ENCODE measurements at regions not wholly inside any gene's neighbourhood (a gene's known extent, or its start where the extent isn't known, plus 50 kb on each side); places are given as distances from the start of the nearest gene placed in this dataset.

- Histone ChIP-seq H3K14ac (replicated peaks; ENCODE audit: low read depth, low read length) (no peak overlapping the region), H2BK20ac (ENCODE audit: low read depth, low read length) (no peak overlapping the region), H3K36me3 (ENCODE audit: control insufficient read depth, insufficient read depth, low read length) (no peaks in the 10 kb centered on the region), H3K9me1 (ENCODE audit: insufficient read depth, low read length) (no peaks in the 10 kb centered on the region), H3K9ac (ENCODE audit: low read depth, low read length) (no peak overlapping the region), H2BK120ac (ENCODE audit: low read depth, low read length) (no peak overlapping the region), H2BK5ac (ENCODE audit: low read depth, low read length, poor library complexity, severe bottlenecking) (no peak overlapping the region), H3K23ac (ENCODE audit: low read depth, low read length) (no peak overlapping the region), H2AFZ (replicated peaks; ENCODE audit: low read length, poor library complexity) (no peak overlapping the region), H4K5ac (ENCODE audit: low read depth, low read length) (no peak overlapping the region), H2AK5ac (ENCODE audit: low read depth, low read length) (no peak overlapping the region), H4K8ac (ENCODE audit: low read depth in 2 of 2, low read length in 2 of 2) (no peak overlapping the region), H3K4me2 (ENCODE audit: low read depth, low read length) (no peak overlapping the region), H3K4me1 (ENCODE audit: control insufficient read depth, insufficient read depth, low read length) (no peaks in the 10 kb centered on the region), H4K20me1 (ENCODE audit: insufficient read depth, low read length) (no peaks in the 10 kb centered on the region), H3K27me3 (ENCODE audit: control insufficient read depth, insufficient read depth, low read length) (no peaks in the 10 kb centered on the region), H3K27ac (ENCODE audit: insufficient read depth, low read length) (no peak overlapping the region), H3K9me3 (ENCODE audit: control insufficient read depth, insufficient read depth, low read length) (no peaks in the 10 kb centered on the region), H2AK9ac (replicated peaks; ENCODE audit: low read depth, low read length, poor library complexity) (no peak overlapping the region), H4K91ac (ENCODE audit: insufficient read depth, low read depth, low read length) (no peak overlapping the region), H3K56ac (ENCODE audit: extremely low read depth, insufficient read depth, low read length) (no peak overlapping the region), H3K18ac (ENCODE audit: low read depth, low read length) (no peak overlapping the region), H3K4me3 (ENCODE audit: insufficient read depth, low read depth, low read length) (no peak overlapping the region), H2BK15ac (ENCODE audit: low read depth, low read length) (no peak overlapping the region), H3K4ac (ENCODE audit: low read depth, low read length) (no peak overlapping the region), H3K79me1 (ENCODE audit: low read depth in 1 of 2, low read length in 2 of 2) (no peaks in the 10 kb centered on the region)
- intact Hi-C loops (cut with micrococcal nuclease) (no loop called here), in situ Hi-C loops (cut with MboI; ENCODE audit: low sequenced_read_pairs) (no loop called here), dilution Hi-C loops (cut with HindIII; ENCODE audit: low sequenced_read_pairs, unreplicated experiment) (no loop called here)
- DNase-seq (no peak), ATAC-seq (ENCODE audit: low read depth) (no peak)
- TF ChIP-seq POLR2A (IDR thresholded peaks at IDR 0.05; ENCODE audit: low read depth, low read length) (no peak), RCOR1 (IDR thresholded peaks at IDR 0.05; ENCODE audit: insufficient replicate concordance, low read length) (no peak), BHLHE40 (IDR thresholded peaks at IDR 0.05; ENCODE audit: low read depth, low read length) (no peak)
- no CpG with 5 or more reads among the region's 2 CpGs for WGBS, 2 experiments (ENCODE audit: extremely low coverage in 2 of 2, insufficient read length in 1 of 2)
- ChIA-PET POLR2A (ENCODE audit: unreplicated experiment) (no interaction called here), CTCF (no interaction called here)
- BruUV-seq (replicated peaks) = no TSS peak
Measured at GRCh38 chr3:101122681-101123080, 129.5 kb upstream of the ABI3BP start.

Data from IMR-90 (cell line).